ENCODE measurements at regions not wholly inside any gene's neighbourhood (a gene's known extent, or its start where the extent isn't known, plus 50 kb on each side); places are given as distances from the start of the nearest gene placed in this dataset.

DNA sequence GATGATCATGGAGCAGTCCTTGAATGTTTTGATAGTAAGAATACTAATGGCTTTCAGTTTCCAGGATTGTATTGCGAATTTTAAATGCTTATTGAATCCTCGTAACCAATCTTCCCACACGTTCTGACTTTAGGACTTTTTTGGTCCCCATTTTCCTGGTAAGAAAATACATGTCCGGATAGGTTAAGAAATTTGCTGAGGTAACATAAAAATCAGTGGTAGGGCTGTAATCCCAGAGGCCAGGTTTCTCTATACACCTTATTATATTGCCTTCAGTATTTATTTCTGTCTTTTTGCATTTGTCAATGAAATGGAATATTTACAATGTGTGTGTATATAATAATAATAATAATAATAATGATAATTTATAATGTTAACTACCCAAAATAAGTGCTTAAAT lies 603.2 kb downstream of the TMEM182 start:
- Histone ChIP-seq H3K36me3 (no peaks in the 10 kb centered on the region), H3K9me3 (peaks cover 0 to 17% (median 8%) of the 10 kb centered on the region in 8 donors), H3K4me1 (no peaks in the 10 kb centered on the region), H3K27ac (no peak overlapping the region), H3K4me3 (no peak overlapping the region), H3K27me3 (replicated peaks in 1 of 7) (no peaks in the 10 kb centered on the region)
- DNase-seq: no peak
- intact Hi-C loops (cut with DNase I; ENCODE audit: low total_unique reads): no loop called here
- TF ChIP-seq CTCF (IDR thresholded peaks at IDR 0.05 in 8 of 11, conservative IDR thresholded peaks at IDR 0.05 in 3 of 11): no peak
- no peak for TF ChIP-seq POLR2A (IDR thresholded peaks at IDR 0.05)
- no peak for TF ChIP-seq POLR2AphosphoS5 (IDR thresholded peaks at IDR 0.05)
- 81 to 91% (median 87%) methylated on average over 4 of the region's 4 CpGs for WGBS, 5 donors

GRCh38 chr2:103367877-103368276 lies 606.0 kb downstream of the TMEM182 start:
- no peak overlapping the region for H3K27ac ChIP-seq
- H3K36me3 ChIP-seq: no peaks in the 10 kb centered on the region
- no peak overlapping the region for H3K4me3 ChIP-seq
- TF ChIP-seq POLR2AphosphoS5 (IDR thresholded peaks at IDR 0.05): no peak
- TF ChIP-seq POLR2A (IDR thresholded peaks at IDR 0.05): no peak
- no peak for TF ChIP-seq CTCF (IDR thresholded peaks at IDR 0.05 in 8 of 11, conservative IDR thresholded peaks at IDR 0.05 in 3 of 11)
- H3K9me3 ChIP-seq: peaks cover 0 to 7% (median 0%) of the 10 kb centered on the region in 8 donors
- 85 to 94% (median 89%) methylated on average over 4 of the region's 4 CpGs for WGBS, 5 donors
- DNase-seq: no peak
- no peaks in the 10 kb centered on the region for H3K4me1 ChIP-seq
- H3K27me3 ChIP-seq (replicated peaks in 1 of 7): no peaks in the 10 kb centered on the region
- intact Hi-C loops (cut with DNase I; ENCODE audit: low total_unique reads): no loop called here

DNA sequence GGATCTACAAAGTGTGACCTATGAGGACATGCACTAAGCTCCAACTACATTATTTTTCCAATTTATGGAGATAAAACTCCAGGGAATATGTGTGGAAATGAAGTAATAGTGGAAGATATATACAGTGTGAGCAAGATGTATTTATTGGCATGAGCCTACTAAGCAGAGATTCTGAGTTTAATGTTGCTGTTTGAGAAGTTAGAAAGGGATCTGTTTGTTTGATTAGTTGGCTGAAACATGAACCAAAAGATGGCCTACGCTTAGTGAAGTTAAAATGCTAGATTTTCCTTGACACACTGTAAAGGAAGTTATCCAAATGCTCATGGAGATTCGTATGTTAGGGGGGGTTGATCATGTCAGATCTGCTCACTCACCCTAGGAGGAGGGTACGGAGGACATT lies 621.7 kb downstream of the TMEM182 start:
- H3K36me3 ChIP-seq: no peaks in the 10 kb centered on the region
- intact Hi-C loops (cut with DNase I; ENCODE audit: low total_unique reads): no loop called here
- no peak overlapping the region for H3K27ac ChIP-seq
- no peak overlapping the region for H3K4me3 ChIP-seq
- WGBS, 5 donors: 65 to 76% (median 70%) methylated on average over 3 of the region's 3 CpGs
- H3K27me3 ChIP-seq (replicated peaks in 1 of 7): no peaks in the 10 kb centered on the region
- peaks cover 0 to 43% (median 19%) of the 10 kb centered on the region in 8 donors for H3K9me3 ChIP-seq
- DNase-seq: no peak
- no peak for TF ChIP-seq POLR2A (IDR thresholded peaks at IDR 0.05)
- TF ChIP-seq CTCF (IDR thresholded peaks at IDR 0.05 in 8 of 11, conservative IDR thresholded peaks at IDR 0.05 in 3 of 11): no peak
- TF ChIP-seq POLR2AphosphoS5 (IDR thresholded peaks at IDR 0.05): no peak
- no peaks in the 10 kb centered on the region for H3K4me1 ChIP-seq

DNA sequence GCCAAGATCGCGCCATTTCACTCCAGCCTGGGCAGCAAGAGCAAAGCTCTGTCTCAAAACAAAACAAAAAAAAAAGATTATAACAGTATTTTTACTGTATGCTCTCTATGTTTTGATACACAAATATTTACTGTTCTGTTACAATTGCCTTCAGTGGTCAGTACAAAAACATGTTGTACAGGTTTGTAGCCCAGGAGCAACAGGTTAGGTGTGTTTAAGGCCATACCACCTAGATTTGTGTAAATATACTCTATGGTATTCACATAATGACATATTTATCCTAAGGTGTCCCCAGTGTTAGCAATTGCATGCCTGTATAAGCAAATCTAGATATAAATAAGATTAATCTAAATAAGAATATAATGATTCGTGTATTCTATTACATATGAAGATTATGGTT lies 625.0 kb downstream of the TMEM182 start:
- 83 to 96% (median 93%) methylated on average over 3 of the region's 3 CpGs for WGBS, 5 donors
- intact Hi-C loops (cut with DNase I; ENCODE audit: low total_unique reads): no loop called here
- H3K4me3 ChIP-seq: no peak overlapping the region

More for the DNA sequence above, 625.0 kb downstream of the TMEM182 start:
- Histone ChIP-seq H3K27me3 (replicated peaks in 1 of 7) (no peaks in the 10 kb centered on the region), H3K36me3 (no peaks in the 10 kb centered on the region), H3K27ac (no peak overlapping the region), H3K4me1 (no peaks in the 10 kb centered on the region), H3K9me3 (peaks cover 0 to 10% (median 0%) of the 10 kb centered on the region in 8 donors)
- TF ChIP-seq POLR2AphosphoS5 (IDR thresholded peaks at IDR 0.05) (no peak), CTCF (IDR thresholded peaks at IDR 0.05 in 8 of 11, conservative IDR thresholded peaks at IDR 0.05 in 3 of 11) (no peak), POLR2A (IDR thresholded peaks at IDR 0.05) (no peak)
- DNase-seq: no peak
